Smooth muscle cell (in vitro differentiated cells): ENCODE measurements at regions not wholly inside any gene's neighbourhood (a gene's known extent, or its start where the extent isn't known, plus 50 kb on each side); places are given as distances from the start of the nearest gene placed in this dataset.
"Not testable (repeated sequence)": the region's sequence is repeated elsewhere in the genome, so short reads cannot be mapped to it uniquely, and the experiment has no call there.

ENCODE experiments used
- DNase-seq: peaks from one replicate; lab custom pipeline; 2025; ENCODE audit not compliant: unreplicated experiment; lab: John Stamatoyannopoulos, UW
- H2AFZ ChIP-seq: fragments of 200-600 bp; sonication (generic); 2 replicates; pipeline ENCODE4 v1.6.0; 2016; ENCODE audit warnings: antibody characterized with exemption, low read depth, mild to moderate bottlenecking
- H3F3A ChIP-seq: fragments of 200-600 bp; sonication (generic); 2 replicates; pipeline ENCODE4 v1.6.0; 2017; ENCODE audit warnings: antibody characterized with exemption, low read depth
- H3K27ac ChIP-seq: fragments of 200-600 bp; sonication (generic); 2 replicates; pipeline ENCODE4 v1.5.1; 2016; ENCODE audit warnings: low read depth, mild to moderate bottlenecking
- H3K27me3 ChIP-seq: fragments of 200-600 bp; sonication (generic); 2 replicates; pipeline ENCODE4 v1.6.1; 2016; ENCODE audit warnings: low read depth, mild to moderate bottlenecking
- H3K36me3 ChIP-seq: fragments of 200-600 bp; sonication (generic); 2 replicates; pipeline ENCODE4 v1.5.1; 2016; ENCODE audit warnings: low read depth
- H3K4me1 ChIP-seq: fragments of 200-600 bp; sonication (generic); 2 replicates; pipeline ENCODE4 v1.5.1; 2016; ENCODE audit warnings: low read depth
- H3K4me2 ChIP-seq: fragments of 200-600 bp; sonication (generic); 2 replicates; pipeline ENCODE4 v1.6.0; 2016; ENCODE audit warnings: mild to moderate bottlenecking
- H3K4me3 ChIP-seq: fragments of 200-600 bp; sonication (generic); 2 replicates; pipeline ENCODE4 v1.5.1; 2016; ENCODE audit warnings: mild to moderate bottlenecking
- H3K79me2 ChIP-seq: fragments of 200-600 bp; sonication (generic); 2 replicates; pipeline ENCODE4 v1.6.0; 2016; ENCODE audit warnings: low read depth, mild to moderate bottlenecking
- H3K9ac ChIP-seq: fragments of 200-600 bp; sonication (generic); 2 replicates; pipeline ENCODE4 v1.6.0; 2016; ENCODE audit warnings: low read depth
- H3K9me3 ChIP-seq: fragments of 200-600 bp; sonication (generic); replicated peaks from 2 replicates; pipeline ENCODE4 v1.5.1; 2016; ENCODE audit warnings: low read depth
- H4K20me1 ChIP-seq: fragments of 200-600 bp; sonication (generic); 2 replicates; pipeline ENCODE4 v1.6.0; 2016; ENCODE audit warnings: low read depth
- CTCF ChIP-seq: fragments of 200-600 bp; sonication (generic); IDR thresholded peaks from 2 replicates; pipeline ENCODE4 v1.5.1; 2017; ENCODE audit warnings: borderline replicate concordance, mild to moderate bottlenecking, antibody characterized with exemption; ENCODE audit not compliant: insufficient read depth, poor library complexity, severe bottlenecking
- WGBS: methylation state at CpG from one replicate; pipeline ENCODE4 v1.1.7; 2016; ENCODE audit warnings: low lambda C conversion rate; 5-methylcytosine and 5-hydroxymethylcytosine counted together

DNA sequence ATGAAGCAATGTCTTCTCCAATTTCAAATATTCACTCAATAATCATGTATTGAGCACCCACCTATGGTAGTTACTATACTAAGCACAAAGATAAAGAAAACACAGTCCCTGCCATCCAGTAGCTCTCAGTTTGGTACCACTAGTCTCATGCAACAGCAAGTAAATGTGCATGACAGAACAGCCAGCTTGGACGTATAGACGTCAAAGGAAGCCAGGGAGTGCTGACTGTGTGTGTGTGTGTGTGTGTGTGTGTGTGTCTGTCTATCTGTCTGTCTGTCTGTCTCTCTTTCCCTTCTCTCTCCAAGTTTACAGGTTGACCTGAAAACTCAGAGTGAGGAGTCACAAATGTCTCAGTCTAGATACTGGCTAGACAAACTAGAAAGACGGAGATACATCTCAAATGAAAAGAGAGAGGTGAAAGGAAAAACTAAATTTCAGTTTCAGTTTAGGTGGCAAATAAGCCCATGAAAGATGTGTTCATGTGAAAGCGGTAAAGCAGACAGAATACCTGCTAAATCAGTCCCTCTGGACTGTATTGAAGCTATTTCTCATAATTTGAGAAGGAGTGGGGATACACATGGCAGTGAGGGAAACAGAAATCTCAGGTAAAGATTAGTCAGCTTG lies 141.1 kb upstream of the PTPRG start:
- Histone ChIP-seq H3K4me1 (no peaks in the 10 kb centered on the region), H3K9ac (no peak overlapping the region), H3K4me2 (no peak overlapping the region), H3K27me3 (no peaks in the 10 kb centered on the region), H3K36me3 (no peaks in the 10 kb centered on the region), H3K9me3 (no peaks in the 10 kb centered on the region), H4K20me1 (no peaks in the 10 kb centered on the region), H3K27ac (no peak overlapping the region), H3K79me2 (no peaks in the 10 kb centered on the region), H2AFZ (no peak overlapping the region), H3K4me3 (no peak overlapping the region), H3F3A (no peaks in the 10 kb centered on the region)
- TF ChIP-seq CTCF, result no peak
- 91% methylated on average over 4 of the region's 4 CpGs for WGBS
- no peak for DNase-seq

DNA sequence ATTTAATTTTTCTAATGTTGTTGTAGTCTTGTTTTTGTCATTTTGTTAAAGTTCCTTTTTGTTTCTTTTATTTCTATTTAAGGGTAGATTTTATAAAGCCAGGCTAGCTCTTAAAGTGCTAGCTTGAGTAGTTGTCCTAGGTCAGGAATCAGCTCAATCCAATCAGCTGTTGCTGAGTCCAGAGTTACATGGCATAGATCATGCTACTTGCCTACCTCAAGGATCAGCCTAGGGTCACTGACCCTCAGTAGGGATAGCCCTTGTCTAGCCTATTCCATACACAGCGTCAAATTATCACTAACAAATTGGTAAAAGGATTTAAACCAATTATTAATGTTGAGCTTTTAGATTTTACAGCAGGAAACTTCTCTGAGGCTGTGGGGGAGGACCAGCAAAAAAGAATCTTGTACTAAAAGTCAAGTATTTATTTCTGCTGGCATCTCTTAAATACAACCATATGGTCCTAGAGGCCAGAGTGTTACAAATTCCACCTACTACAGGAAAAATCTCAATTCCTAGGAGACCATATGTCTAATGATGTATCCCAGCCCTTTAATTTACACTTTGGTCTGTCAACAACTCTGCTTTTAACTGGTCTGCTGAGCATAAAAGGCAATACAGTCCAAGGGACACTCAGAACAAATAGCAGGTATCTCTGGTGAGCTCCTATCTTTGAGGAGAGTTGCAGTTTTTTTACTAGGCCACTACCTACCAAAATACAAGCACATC lies 138.3 kb upstream of the PTPRG start:
- H3K36me3 ChIP-seq, result no peaks in the 10 kb centered on the region
- H4K20me1 ChIP-seq, result no peaks in the 10 kb centered on the region
- no peak overlapping the region for H3K9ac ChIP-seq
- no peak overlapping the region for H3K27ac ChIP-seq
- no peaks in the 10 kb centered on the region for H3K79me2 ChIP-seq
- no peak for DNase-seq
- no peak for TF ChIP-seq CTCF
- no peaks in the 10 kb centered on the region for H3K27me3 ChIP-seq
- WGBS, result 52% methylated on average over 1 of the region's 1 CpG
- H2AFZ ChIP-seq, result no peak overlapping the region
- H3K4me1 ChIP-seq, result no peaks in the 10 kb centered on the region
- no peak overlapping the region for H3K4me2 ChIP-seq
- no peak overlapping the region for H3K4me3 ChIP-seq
- no peaks in the 10 kb centered on the region for H3K9me3 ChIP-seq
- H3F3A ChIP-seq, result no peaks in the 10 kb centered on the region

DNA sequence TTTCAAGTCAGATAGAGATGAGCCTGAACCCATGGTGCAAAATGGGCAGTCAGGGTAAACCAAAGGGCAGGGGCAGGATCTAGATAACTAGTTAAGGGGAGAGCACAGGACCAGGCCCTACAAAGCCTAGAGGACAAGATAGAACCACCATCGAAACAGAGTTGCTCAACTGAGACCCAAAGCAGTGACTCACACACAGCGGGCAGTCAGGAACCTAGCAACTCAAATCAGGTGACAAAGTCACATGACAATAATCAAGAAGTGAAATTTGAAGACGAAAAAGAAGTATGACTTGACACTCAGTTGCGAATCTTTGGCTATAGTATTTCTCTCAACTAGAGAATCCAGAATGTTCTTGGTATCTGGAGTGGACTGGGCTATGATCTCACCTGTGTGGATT lies 136.0 kb upstream of the PTPRG start:
- no peaks in the 10 kb centered on the region for H3K4me1 ChIP-seq
- H3K27ac ChIP-seq, result no peak overlapping the region
- DNase-seq, result no peak
- no peak for TF ChIP-seq CTCF
- H3K4me3 ChIP-seq, result no peak overlapping the region
- H3F3A ChIP-seq, result no peaks in the 10 kb centered on the region
- no peak overlapping the region for H2AFZ ChIP-seq
- no peaks in the 10 kb centered on the region for H3K36me3 ChIP-seq
- no peaks in the 10 kb centered on the region for H3K9me3 ChIP-seq
- no peaks in the 10 kb centered on the region for H3K27me3 ChIP-seq
- no peaks in the 10 kb centered on the region for H3K79me2 ChIP-seq
- no peak overlapping the region for H3K9ac ChIP-seq
- no peak overlapping the region for H3K4me2 ChIP-seq
- 90% methylated on average over 4 of the region's 4 CpGs for WGBS
- no peaks in the 10 kb centered on the region for H4K20me1 ChIP-seq

GRCh38 chr3:61429106-61429505 lies 132.3 kb upstream of the PTPRG start:
- WGBS, result 93% methylated on average over 12 of the region's 12 CpGs
- no peak overlapping the region for H3K27ac ChIP-seq
- no peak for TF ChIP-seq CTCF

GRCh38 chr3:61434901-61435300 lies 126.5 kb upstream of the PTPRG start:
- H3K4me3 ChIP-seq, H3K27me3 ChIP-seq, H3K36me3 ChIP-seq, H3K4me1 ChIP-seq, H3K79me2 ChIP-seq, H2AFZ ChIP-seq, H3F3A ChIP-seq, H3K4me2 ChIP-seq, H4K20me1 ChIP-seq, H3K27ac ChIP-seq, H3K9me3 ChIP-seq, H3K9ac ChIP-seq, DNase-seq: not testable (repeated sequence)
- WGBS, result 95% methylated on average over 13 of the region's 28 CpGs

More at GRCh38 chr3:61429106-61429505, 132.3 kb upstream of the PTPRG start:
- Histone ChIP-seq H3K4me3 (no peak overlapping the region), H3K4me2 (no peak overlapping the region), H2AFZ (no peak overlapping the region), H3K27me3 (no peaks in the 10 kb centered on the region), H3K9ac (no peak overlapping the region), H3F3A (no peaks in the 10 kb centered on the region), H4K20me1 (no peaks in the 10 kb centered on the region), H3K9me3 (no peaks in the 10 kb centered on the region), H3K79me2 (no peaks in the 10 kb centered on the region), H3K36me3 (no peaks in the 10 kb centered on the region), H3K4me1 (no peaks in the 10 kb centered on the region)
- DNase-seq, result no peak
